ENCODE measurements at regions not wholly inside any gene's neighbourhood (a gene's known extent, or its start where the extent isn't known, plus 50 kb on each side); places are given as distances from the start of the nearest gene placed in this dataset.
"Not testable (repeated sequence)": the region's sequence is repeated elsewhere in the genome, so short reads cannot be mapped to it uniquely, and the experiment has no call there.

DNA sequence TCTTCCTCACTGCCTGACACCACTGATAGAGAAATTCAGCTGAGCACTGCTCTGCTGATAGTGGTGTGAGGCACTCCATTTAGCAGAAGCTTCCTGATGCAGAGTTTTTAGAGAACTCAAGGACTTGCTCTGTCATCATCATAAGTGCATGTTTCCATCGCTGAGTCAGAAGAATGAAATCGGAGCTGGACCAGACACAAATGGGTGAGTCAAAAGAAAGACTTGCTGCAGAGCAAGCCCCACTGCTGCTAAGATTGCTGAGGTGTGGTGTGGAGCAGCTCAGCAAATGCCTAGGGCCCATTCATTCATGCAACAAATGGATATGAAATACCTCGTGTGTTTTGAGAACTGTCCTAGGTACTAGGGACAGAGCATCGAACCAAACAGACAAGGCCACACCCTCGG is 410.2 kb upstream of the SLC30A5 start:
- H3K4me3 ChIP-seq (ENCODE audit: low read depth, low read length) = no peak overlapping the region
- DNase-seq (ENCODE audit: low read depth) = peak; percentile 85
- TF ChIP-seq, protein P1, sequence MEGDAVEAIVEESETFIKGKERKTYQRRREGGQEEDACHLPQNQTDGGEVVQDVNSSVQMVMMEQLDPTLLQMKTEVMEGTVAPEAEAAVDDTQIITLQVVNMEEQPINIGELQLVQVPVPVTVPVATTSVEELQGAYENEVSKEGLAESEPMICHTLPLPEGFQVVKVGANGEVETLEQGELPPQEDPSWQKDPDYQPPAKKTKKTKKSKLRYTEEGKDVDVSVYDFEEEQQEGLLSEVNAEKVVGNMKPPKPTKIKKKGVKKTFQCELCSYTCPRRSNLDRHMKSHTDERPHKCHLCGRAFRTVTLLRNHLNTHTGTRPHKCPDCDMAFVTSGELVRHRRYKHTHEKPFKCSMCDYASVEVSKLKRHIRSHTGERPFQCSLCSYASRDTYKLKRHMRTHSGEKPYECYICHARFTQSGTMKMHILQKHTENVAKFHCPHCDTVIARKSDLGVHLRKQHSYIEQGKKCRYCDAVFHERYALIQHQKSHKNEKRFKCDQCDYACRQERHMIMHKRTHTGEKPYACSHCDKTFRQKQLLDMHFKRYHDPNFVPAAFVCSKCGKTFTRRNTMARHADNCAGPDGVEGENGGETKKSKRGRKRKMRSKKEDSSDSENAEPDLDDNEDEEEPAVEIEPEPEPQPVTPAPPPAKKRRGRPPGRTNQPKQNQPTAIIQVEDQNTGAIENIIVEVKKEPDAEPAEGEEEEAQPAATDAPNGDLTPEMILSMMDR (IDR thresholded peaks at IDR 0.05; ENCODE audit: insufficient read depth, low read depth, low read length) = no peak

DNA sequence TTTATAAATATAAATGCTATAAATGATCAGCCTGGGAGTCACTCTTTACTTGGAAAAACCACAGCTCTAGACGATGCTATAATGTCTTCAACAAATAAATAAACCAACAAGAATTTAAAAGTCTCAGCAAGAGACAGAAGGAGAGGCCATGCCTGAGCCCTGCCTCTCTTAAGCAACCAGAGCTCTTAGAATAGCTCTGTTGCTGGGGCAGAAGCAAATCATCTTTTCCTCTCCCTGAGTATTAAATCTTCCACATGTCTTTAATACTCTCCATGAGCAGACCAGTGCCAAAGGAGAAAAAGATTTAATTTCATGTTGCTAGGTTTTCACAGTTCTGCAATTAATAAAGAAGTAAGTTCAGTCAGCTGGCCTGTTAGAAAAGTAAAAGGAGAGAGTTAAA is 408.0 kb upstream of the SLC30A5 start:
- DNase-seq (ENCODE audit: low read depth) = no peak
- TF ChIP-seq, protein P1 (IDR thresholded peaks at IDR 0.05; ENCODE audit: insufficient read depth, low read depth, low read length) = no peak
- H3K4me3 ChIP-seq (ENCODE audit: low read depth, low read length) = no peak overlapping the region

DNA sequence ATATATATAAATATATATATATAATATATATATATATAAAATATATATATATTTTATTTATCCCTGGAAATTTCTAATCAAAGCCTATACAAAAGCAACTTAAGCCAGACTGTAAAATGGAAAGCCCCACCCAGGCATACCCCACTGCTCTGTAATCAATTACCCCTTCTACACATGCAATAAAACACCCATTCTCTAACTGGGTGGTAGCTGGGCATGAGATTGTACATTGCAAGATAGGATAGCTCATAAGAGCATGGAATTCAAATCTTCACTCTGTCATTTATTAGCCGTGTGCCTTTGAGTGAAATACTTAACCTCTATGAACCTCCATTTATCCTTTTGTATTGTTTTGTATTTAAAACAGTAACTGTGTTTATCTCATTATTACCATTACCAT is 405.3 kb upstream of the SLC30A5 start:
- no peak overlapping the region for H3K4me3 ChIP-seq (ENCODE audit: low read depth, low read length)
- TF ChIP-seq, protein P1 (IDR thresholded peaks at IDR 0.05; ENCODE audit: insufficient read depth, low read depth, low read length) = no peak
- no peak for DNase-seq (ENCODE audit: low read depth)

DNA sequence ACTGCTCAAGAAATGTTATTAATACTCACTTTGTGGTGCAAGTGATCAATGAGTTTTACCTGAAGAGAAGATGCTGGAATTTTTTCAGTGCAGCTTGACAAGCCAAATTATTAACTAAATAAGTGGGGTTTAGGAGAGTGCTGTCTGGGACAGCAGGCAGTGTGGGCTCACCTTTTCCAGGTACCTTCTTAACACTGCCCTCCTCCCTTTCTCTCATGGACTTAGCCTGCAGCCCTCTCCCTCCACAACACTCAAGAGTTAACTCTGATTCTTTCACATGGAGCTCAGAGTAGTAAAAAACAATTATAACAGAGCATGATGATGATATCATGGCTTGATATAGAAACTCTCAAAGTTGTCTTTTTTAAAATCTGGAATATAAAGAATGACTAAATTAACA is 404.8 kb upstream of the SLC30A5 start:
- TF ChIP-seq, protein P1 (IDR thresholded peaks at IDR 0.05; ENCODE audit: insufficient read depth, low read depth, low read length) = no peak
- no peak overlapping the region for H3K4me3 ChIP-seq (ENCODE audit: low read depth, low read length)
- no peak for DNase-seq (ENCODE audit: low read depth)

DNA sequence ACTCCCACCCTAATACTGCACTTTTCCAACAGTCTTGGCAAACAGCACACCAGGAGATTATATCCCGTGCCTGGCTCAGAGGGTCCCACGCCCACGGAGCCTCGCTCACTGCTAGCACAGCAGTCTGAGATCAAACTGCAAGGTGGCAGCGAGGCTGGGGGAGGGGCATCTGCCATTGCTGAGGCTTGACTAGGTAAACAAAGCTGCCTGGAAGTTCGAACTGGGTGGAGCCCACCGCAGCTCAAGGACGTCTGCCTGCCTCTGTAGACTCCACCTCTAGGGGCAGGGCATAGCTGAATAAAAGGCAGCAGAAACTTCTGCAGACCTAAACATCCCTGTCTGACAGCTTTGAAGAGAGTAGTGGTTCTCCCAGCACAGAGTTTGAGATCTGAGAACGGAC is 401.9 kb upstream of the SLC30A5 start:
- DNase-seq (ENCODE audit: low read depth); H3K4me3 ChIP-seq (ENCODE audit: low read depth, low read length): not testable (repeated sequence)

DNA sequence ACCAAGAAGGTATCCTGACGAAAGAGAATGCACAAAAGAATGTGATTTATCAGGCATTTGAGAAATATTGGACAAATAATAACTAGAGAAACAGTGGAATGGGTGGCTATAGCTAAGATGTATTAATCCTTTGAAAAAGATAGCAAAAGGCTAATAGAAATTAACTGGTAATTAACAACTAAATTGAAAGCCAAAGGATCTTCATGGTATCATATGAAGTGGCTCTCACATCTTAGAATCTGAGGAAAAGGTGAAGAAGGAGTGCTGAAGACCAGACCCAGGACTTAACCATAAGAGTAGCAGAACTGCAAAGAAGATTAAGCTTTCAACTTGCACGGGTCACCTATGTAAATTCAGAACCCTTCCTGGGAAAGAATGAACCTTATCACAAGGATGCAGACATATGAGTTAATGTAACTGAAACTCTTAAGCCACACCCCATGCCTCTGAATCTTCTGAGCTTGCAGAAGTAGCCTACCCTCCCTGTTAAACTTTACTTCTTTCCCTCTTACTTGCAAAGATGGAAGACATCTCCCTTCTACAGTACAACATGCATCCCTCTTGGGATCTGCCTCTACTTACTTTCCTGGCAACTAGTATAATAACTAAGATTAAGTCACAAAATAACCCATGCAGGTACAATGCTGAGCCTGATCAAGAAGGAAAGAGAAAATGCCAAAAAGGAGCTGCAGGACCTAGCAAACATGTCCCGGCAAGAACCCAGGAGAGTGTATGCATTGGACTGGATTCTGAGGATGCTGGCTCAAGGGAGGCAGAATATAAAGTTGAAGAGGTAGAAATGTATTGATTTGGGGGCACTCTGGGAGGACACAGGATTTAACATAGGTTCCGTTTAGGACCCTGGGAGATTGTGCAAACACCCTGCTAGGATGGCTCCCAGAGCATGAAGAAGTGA is 395.5 kb upstream of the SLC30A5 start:
- TF ChIP-seq, protein P1 (IDR thresholded peaks at IDR 0.05; ENCODE audit: insufficient read depth, low read depth, low read length) = no peak
- no peak for DNase-seq (ENCODE audit: low read depth)
- H3K4me3 ChIP-seq (ENCODE audit: low read depth, low read length) = no peak overlapping the region

DNA sequence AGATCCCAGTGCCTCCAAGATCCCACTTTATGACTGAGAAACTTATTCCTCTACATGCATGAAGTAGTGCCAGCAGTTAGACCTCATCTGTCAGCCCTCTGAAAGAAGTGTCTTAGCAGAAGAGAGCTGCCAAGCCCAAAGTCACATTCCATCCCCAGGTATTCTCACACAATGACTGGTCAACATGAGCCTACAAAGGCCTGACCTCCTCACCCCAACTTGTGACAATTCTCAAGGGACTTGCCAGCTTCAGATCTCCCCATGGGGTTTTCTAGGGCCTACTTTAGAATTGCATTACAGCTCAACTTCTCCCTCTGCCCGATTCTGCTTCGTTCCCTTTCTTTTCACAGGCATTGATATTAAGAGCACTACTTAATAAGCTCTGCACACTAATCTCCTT is 393.8 kb upstream of the SLC30A5 start:
- H3K4me3 ChIP-seq (ENCODE audit: low read depth, low read length) = no peak overlapping the region
- TF ChIP-seq, protein P1 (IDR thresholded peaks at IDR 0.05; ENCODE audit: insufficient read depth, low read depth, low read length) = no peak
- no peak for DNase-seq (ENCODE audit: low read depth)

All from fibroblast of villous mesenchyme (primary cell).